Sigmoid colon (tissue), 4 donors: ENCODE measurements at regions not wholly inside any gene's neighbourhood (a gene's known extent, or its start where the extent isn't known, plus 50 kb on each side); places are given as distances from the start of the nearest gene placed in this dataset.

Experiments used
- CTCF ChIP-seq, 4 experiments: fragments of 450-650 bp in 3 of 4; fragments of 200-600 bp in 1 of 4; IDR thresholded peaks; one replicate each; pipeline ENCODE4 v1.5.1; 2016 to 2019; ENCODE audit warnings: antibody characterized with exemption in 4 of 4, mild to moderate bottlenecking in 3 of 4, moderate library complexity in 2 of 4
- EP300 ChIP-seq, 4 donors: sonication (generic); formaldehyde crosslinking; IDR thresholded peaks; one replicate each; pipeline ENCODE4 v1.6.1; 2017; ENCODE audit warnings: antibody characterized with exemption in 4 of 4
- POLR2A ChIP-seq, 2 donors: fragments of 450-650 bp; IDR thresholded peaks; one replicate each; pipeline ENCODE4 v1.6.1; 2016; ENCODE audit warnings: antibody characterized with exemption in 2 of 2, mild to moderate bottlenecking in 2 of 2, moderate library complexity in 2 of 2

GRCh38 chrY:19354061-19354856 is 390.3 kb downstream of the KDM5D start:
- TF ChIP-seq POLR2A (IDR thresholded peaks at IDR 0.05), result no peak
- TF ChIP-seq CTCF (IDR thresholded peaks at IDR 0.05), result no peak
- TF ChIP-seq EP300 (IDR thresholded peaks at IDR 0.05), result no peak
